ENCODE measurements at regions not wholly inside any gene's neighbourhood (a gene's known extent, or its start where the extent isn't known, plus 50 kb on each side); places are given as distances from the start of the nearest gene placed in this dataset.

- no peak overlapping the region for H3K4me3 ChIP-seq (ENCODE audit: low read depth, low read length)
- DNase-seq, result no peak
- no TSS peak for BruUV-seq (replicated peaks)
- no peaks in the 10 kb centered on the region for H3K4me1 Mint-ChIP-seq (ENCODE audit: low read depth, unreplicated experiment)
- no peak overlapping the region for H3K27ac Mint-ChIP-seq (ENCODE audit: unreplicated experiment)
- no peak overlapping the region for H3K4me3 Mint-ChIP-seq (ENCODE audit: unreplicated experiment)
- H3K9me3 ChIP-seq, result no peaks in the 10 kb centered on the region
- intact Hi-C loops (cut with micrococcal nuclease; ENCODE audit: unreplicated experiment), result no loop called here
- CTCF ChIA-PET, result no interaction called here
- no peaks in the 10 kb centered on the region for H3K36me3 ChIP-seq (ENCODE audit: control insufficient read depth, insufficient read depth, low read length)
- TF ChIP-seq, protein P1, sequence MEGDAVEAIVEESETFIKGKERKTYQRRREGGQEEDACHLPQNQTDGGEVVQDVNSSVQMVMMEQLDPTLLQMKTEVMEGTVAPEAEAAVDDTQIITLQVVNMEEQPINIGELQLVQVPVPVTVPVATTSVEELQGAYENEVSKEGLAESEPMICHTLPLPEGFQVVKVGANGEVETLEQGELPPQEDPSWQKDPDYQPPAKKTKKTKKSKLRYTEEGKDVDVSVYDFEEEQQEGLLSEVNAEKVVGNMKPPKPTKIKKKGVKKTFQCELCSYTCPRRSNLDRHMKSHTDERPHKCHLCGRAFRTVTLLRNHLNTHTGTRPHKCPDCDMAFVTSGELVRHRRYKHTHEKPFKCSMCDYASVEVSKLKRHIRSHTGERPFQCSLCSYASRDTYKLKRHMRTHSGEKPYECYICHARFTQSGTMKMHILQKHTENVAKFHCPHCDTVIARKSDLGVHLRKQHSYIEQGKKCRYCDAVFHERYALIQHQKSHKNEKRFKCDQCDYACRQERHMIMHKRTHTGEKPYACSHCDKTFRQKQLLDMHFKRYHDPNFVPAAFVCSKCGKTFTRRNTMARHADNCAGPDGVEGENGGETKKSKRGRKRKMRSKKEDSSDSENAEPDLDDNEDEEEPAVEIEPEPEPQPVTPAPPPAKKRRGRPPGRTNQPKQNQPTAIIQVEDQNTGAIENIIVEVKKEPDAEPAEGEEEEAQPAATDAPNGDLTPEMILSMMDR (IDR thresholded peaks at IDR 0.05; ENCODE audit: insufficient read depth in 1 of 2, low read depth in 1 of 2, low read length in 1 of 2, severe bottlenecking in 1 of 2, unreplicated experiment in 1 of 2), result no peak
- no peaks in the 10 kb centered on the region for H3K9me3 Mint-ChIP-seq (ENCODE audit: unreplicated experiment)
- no peaks in the 10 kb centered on the region for H3K4me1 ChIP-seq
- POLR2A ChIA-PET, result no interaction called here
- H3K36me3 Mint-ChIP-seq (ENCODE audit: insufficient read depth, unreplicated experiment), result no peaks in the 10 kb centered on the region
- peaks cover 6% of the 10 kb centered on the region for H3K27me3 Mint-ChIP-seq (ENCODE audit: insufficient read depth, unreplicated experiment)
- H3K27me3 ChIP-seq (replicated peaks; ENCODE audit: control insufficient read depth, insufficient read depth, low read length), result no peaks in the 10 kb centered on the region
Measured at GRCh38 chr17:22470411-22471175, 778.3 kb downstream of the KCNJ18 start.

DNA sequence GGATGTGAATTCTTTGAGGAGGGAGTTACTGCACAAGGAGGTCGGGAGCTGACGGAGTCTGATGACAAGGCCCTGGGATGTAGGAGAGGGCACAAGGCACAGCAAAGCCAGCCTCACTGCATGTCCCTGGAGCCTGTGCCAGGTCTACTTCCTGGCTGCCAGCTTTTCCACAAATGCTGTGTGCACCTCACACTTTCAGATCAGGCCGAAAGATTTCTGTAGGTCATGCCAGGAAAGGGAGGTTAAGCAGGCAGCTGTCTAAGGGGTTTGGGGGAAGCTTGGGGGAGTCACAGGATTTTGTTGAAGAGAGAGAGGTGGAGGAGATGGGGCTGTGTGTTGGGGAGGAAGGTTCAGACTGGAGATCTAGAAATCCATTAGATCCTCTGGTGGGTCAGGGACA is 792.5 kb downstream of the KCNJ18 start:
- no peaks in the 10 kb centered on the region for H3K36me3 Mint-ChIP-seq (ENCODE audit: insufficient read depth, unreplicated experiment)
- ChIA-PET CTCF (no interaction called here), POLR2A (no interaction called here)
- H3K27ac Mint-ChIP-seq (ENCODE audit: unreplicated experiment), result no peak overlapping the region
- H3K9me3 Mint-ChIP-seq (ENCODE audit: unreplicated experiment), result no peaks in the 10 kb centered on the region
- Histone ChIP-seq H3K27me3 (replicated peaks; ENCODE audit: control insufficient read depth, insufficient read depth, low read length) (no peaks in the 10 kb centered on the region), H3K4me3 (ENCODE audit: low read depth, low read length) (no peak overlapping the region), H3K4me1 (no peaks in the 10 kb centered on the region), H3K36me3 (ENCODE audit: control insufficient read depth, insufficient read depth, low read length) (no peaks in the 10 kb centered on the region), H3K9me3 (no peaks in the 10 kb centered on the region)
- intact Hi-C loops (cut with micrococcal nuclease; ENCODE audit: unreplicated experiment), result no loop called here
- no peak for DNase-seq
- no peaks in the 10 kb centered on the region for H3K4me1 Mint-ChIP-seq (ENCODE audit: low read depth, unreplicated experiment)
- BruUV-seq (replicated peaks), result no TSS peak
- TF ChIP-seq, protein P1 (IDR thresholded peaks at IDR 0.05; ENCODE audit: insufficient read depth in 1 of 2, low read depth in 1 of 2, low read length in 1 of 2, severe bottlenecking in 1 of 2, unreplicated experiment in 1 of 2), result no peak
- H3K27me3 Mint-ChIP-seq (ENCODE audit: insufficient read depth, unreplicated experiment), result no peaks in the 10 kb centered on the region
- no peak overlapping the region for H3K4me3 Mint-ChIP-seq (ENCODE audit: unreplicated experiment)

DNA sequence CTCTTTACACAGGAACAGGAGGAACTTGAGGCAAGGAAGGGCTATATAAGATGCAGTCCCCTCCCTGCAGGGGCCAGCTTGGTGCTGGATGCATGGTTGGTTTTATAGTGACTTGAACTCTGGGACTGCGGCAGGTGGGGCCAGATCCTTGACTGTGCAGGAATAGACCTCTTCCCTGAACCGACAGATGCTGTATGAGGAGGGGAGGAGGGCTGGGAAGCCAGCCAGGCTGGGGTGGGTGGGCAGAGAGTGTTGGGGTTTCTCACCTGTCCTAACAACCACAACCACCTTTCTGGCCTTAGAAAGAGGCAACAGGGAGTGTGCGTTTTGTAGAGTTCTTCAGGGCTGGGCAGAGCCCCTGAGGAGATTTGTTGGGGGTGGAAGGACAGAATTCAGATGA is 798.1 kb downstream of the KCNJ18 start:
- no TSS peak for BruUV-seq (replicated peaks)
- Histone ChIP-seq H3K27me3 (replicated peaks; ENCODE audit: control insufficient read depth, insufficient read depth, low read length) (no peaks in the 10 kb centered on the region), H3K36me3 (ENCODE audit: control insufficient read depth, insufficient read depth, low read length) (no peaks in the 10 kb centered on the region), H3K4me3 (ENCODE audit: low read depth, low read length) (no peak overlapping the region), H3K9me3 (no peaks in the 10 kb centered on the region), H3K4me1 (no peaks in the 10 kb centered on the region)
- no peaks in the 10 kb centered on the region for H3K36me3 Mint-ChIP-seq (ENCODE audit: insufficient read depth, unreplicated experiment)
- H3K9me3 Mint-ChIP-seq (ENCODE audit: unreplicated experiment), result no peaks in the 10 kb centered on the region
- no peak for DNase-seq
- ChIA-PET POLR2A (no interaction called here), CTCF (no interaction called here)
- intact Hi-C loops (cut with micrococcal nuclease; ENCODE audit: unreplicated experiment), result no loop called here
- TF ChIP-seq, protein P1 (IDR thresholded peaks at IDR 0.05; ENCODE audit: insufficient read depth in 1 of 2, low read depth in 1 of 2, low read length in 1 of 2, severe bottlenecking in 1 of 2, unreplicated experiment in 1 of 2), result no peak
- no peaks in the 10 kb centered on the region for H3K27me3 Mint-ChIP-seq (ENCODE audit: insufficient read depth, unreplicated experiment)
- no peak overlapping the region for H3K4me3 Mint-ChIP-seq (ENCODE audit: unreplicated experiment)
- H3K4me1 Mint-ChIP-seq (ENCODE audit: low read depth, unreplicated experiment), result no peaks in the 10 kb centered on the region
- H3K27ac Mint-ChIP-seq (ENCODE audit: unreplicated experiment), result no peak overlapping the region
